ENCODE measurements at regions not wholly inside any gene's neighbourhood (a gene's known extent, or its start where the extent isn't known, plus 50 kb on each side); places are given as distances from the start of the nearest gene placed in this dataset.

DNA sequence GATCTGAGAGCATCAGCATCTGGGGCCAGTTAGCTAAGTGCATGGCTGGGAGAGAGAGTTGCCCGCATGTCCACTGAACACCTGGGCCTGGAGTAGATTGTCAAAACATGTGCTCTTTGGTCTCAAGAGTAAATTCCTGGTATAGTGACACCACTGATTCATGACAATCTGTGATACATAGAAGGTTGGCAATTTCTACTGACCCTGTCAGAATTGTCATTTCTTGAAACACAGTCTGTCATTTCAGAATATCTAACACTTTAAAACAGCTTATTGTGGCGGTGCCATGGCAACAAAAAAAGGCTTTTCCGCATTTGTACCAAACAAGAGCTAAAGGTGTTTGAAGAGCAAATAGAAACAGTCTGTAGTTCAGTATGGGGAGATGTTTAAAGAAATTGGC, 186.4 kb upstream of the FAM78B start:
- no peak for TF ChIP-seq POLR2A (IDR thresholded peaks at IDR 0.05)
- TF ChIP-seq, protein P1, sequence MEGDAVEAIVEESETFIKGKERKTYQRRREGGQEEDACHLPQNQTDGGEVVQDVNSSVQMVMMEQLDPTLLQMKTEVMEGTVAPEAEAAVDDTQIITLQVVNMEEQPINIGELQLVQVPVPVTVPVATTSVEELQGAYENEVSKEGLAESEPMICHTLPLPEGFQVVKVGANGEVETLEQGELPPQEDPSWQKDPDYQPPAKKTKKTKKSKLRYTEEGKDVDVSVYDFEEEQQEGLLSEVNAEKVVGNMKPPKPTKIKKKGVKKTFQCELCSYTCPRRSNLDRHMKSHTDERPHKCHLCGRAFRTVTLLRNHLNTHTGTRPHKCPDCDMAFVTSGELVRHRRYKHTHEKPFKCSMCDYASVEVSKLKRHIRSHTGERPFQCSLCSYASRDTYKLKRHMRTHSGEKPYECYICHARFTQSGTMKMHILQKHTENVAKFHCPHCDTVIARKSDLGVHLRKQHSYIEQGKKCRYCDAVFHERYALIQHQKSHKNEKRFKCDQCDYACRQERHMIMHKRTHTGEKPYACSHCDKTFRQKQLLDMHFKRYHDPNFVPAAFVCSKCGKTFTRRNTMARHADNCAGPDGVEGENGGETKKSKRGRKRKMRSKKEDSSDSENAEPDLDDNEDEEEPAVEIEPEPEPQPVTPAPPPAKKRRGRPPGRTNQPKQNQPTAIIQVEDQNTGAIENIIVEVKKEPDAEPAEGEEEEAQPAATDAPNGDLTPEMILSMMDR (IDR thresholded peaks at IDR 0.05 in 4 of 5, conservative IDR thresholded peaks at IDR 0.05 in 1 of 5): no peak

All from gastrocnemius medialis (tissue), 4 donors.